ENCODE measurements at regions not wholly inside any gene's neighbourhood (a gene's known extent, or its start where the extent isn't known, plus 50 kb on each side); places are given as distances from the start of the nearest gene placed in this dataset.

- no peaks in the 10 kb centered on the region for H3K27me3 ChIP-seq (ENCODE audit: insufficient read depth, low read length)
- H3K9me3 ChIP-seq (ENCODE audit: insufficient read depth, low read depth, low read length), result no peaks in the 10 kb centered on the region
- no peaks in the 10 kb centered on the region for H3K36me3 ChIP-seq (ENCODE audit: insufficient read depth, low read length)
- no peak overlapping the region for H3K9ac ChIP-seq (ENCODE audit: low read depth, low read length)
- WGBS, result 92% methylated on average over 4 of the region's 5 CpGs
- H3K4me3 ChIP-seq (ENCODE audit: low read length), result no peak overlapping the region
- no peaks in the 10 kb centered on the region for H3K4me1 ChIP-seq (ENCODE audit: insufficient read depth, low read length)
- no peak overlapping the region for H3K27ac ChIP-seq (ENCODE audit: low read depth, low read length)
Observed at GRCh38 chr21:14766241-14766640, 220.1 kb upstream of the SAMSN1 start.

GRCh38 chr21:14763695-14764064 is 217.6 kb upstream of the SAMSN1 start:
- Histone ChIP-seq H3K27me3 (ENCODE audit: insufficient read depth, low read length) (no peaks in the 10 kb centered on the region), H3K27ac (ENCODE audit: low read depth, low read length) (no peak overlapping the region), H3K9ac (ENCODE audit: low read depth, low read length) (no peak overlapping the region), H3K36me3 (ENCODE audit: insufficient read depth, low read length) (no peaks in the 10 kb centered on the region), H3K4me3 (ENCODE audit: low read length) (no peak overlapping the region), H3K4me1 (ENCODE audit: insufficient read depth, low read length) (no peaks in the 10 kb centered on the region), H3K9me3 (ENCODE audit: insufficient read depth, low read depth, low read length) (no peaks in the 10 kb centered on the region)
- 63% methylated on average over 4 of the region's 4 CpGs for WGBS

GRCh38 chr21:14762734-14763694 is 216.9 kb upstream of the SAMSN1 start:
- no peak overlapping the region for H3K4me3 ChIP-seq (ENCODE audit: low read length)

GRCh38 chr21:14762327-14762726 is 216.2 kb upstream of the SAMSN1 start:
- H3K4me3 ChIP-seq (ENCODE audit: low read length), result no peak overlapping the region
- no peak overlapping the region for H3K27ac ChIP-seq (ENCODE audit: low read depth, low read length)
- no peaks in the 10 kb centered on the region for H3K9me3 ChIP-seq (ENCODE audit: insufficient read depth, low read depth, low read length)
- H3K4me1 ChIP-seq (ENCODE audit: insufficient read depth, low read length), result no peaks in the 10 kb centered on the region
- no peaks in the 10 kb centered on the region for H3K27me3 ChIP-seq (ENCODE audit: insufficient read depth, low read length)
- no peak overlapping the region for H3K9ac ChIP-seq (ENCODE audit: low read depth, low read length)
- no peaks in the 10 kb centered on the region for H3K36me3 ChIP-seq (ENCODE audit: insufficient read depth, low read length)
- WGBS, result 100% methylated on average over 1 of the region's 1 CpG

More at GRCh38 chr21:14762734-14763694, 216.9 kb upstream of the SAMSN1 start:
- no peaks in the 10 kb centered on the region for H3K4me1 ChIP-seq (ENCODE audit: insufficient read depth, low read length)
- no peaks in the 10 kb centered on the region for H3K27me3 ChIP-seq (ENCODE audit: insufficient read depth, low read length)
- H3K27ac ChIP-seq (ENCODE audit: low read depth, low read length), result no peak overlapping the region
- no peaks in the 10 kb centered on the region for H3K36me3 ChIP-seq (ENCODE audit: insufficient read depth, low read length)
- H3K9me3 ChIP-seq (ENCODE audit: insufficient read depth, low read depth, low read length), result no peaks in the 10 kb centered on the region
- no peak overlapping the region for H3K9ac ChIP-seq (ENCODE audit: low read depth, low read length)
- WGBS, result 84% methylated on average over 4 of the region's 4 CpGs

GRCh38 chr21:14759285-14759684 is 213.2 kb upstream of the SAMSN1 start:
- Histone ChIP-seq H3K4me3 (ENCODE audit: low read length) (no peak overlapping the region), H3K27me3 (ENCODE audit: insufficient read depth, low read length) (no peaks in the 10 kb centered on the region), H3K27ac (ENCODE audit: low read depth, low read length) (no peak overlapping the region), H3K9me3 (ENCODE audit: insufficient read depth, low read depth, low read length) (no peaks in the 10 kb centered on the region), H3K4me1 (ENCODE audit: insufficient read depth, low read length) (no peaks in the 10 kb centered on the region), H3K36me3 (ENCODE audit: insufficient read depth, low read length) (no peaks in the 10 kb centered on the region), H3K9ac (ENCODE audit: low read depth, low read length) (no peak overlapping the region)

- no peaks in the 10 kb centered on the region for H3K4me1 ChIP-seq (ENCODE audit: insufficient read depth, low read length)
- H3K9me3 ChIP-seq (ENCODE audit: insufficient read depth, low read depth, low read length), result no peaks in the 10 kb centered on the region
- H3K9ac ChIP-seq (ENCODE audit: low read depth, low read length), result no peak overlapping the region
- H3K27me3 ChIP-seq (ENCODE audit: insufficient read depth, low read length), result no peaks in the 10 kb centered on the region
- H3K27ac ChIP-seq (ENCODE audit: low read depth, low read length), result no peak overlapping the region
- H3K36me3 ChIP-seq (ENCODE audit: insufficient read depth, low read length), result no peaks in the 10 kb centered on the region
- H3K4me3 ChIP-seq (ENCODE audit: low read length), result no peak overlapping the region
Observed at GRCh38 chr21:14758849-14759248, 212.7 kb upstream of the SAMSN1 start.

- Histone ChIP-seq H3K4me1 (ENCODE audit: insufficient read depth, low read length) (no peaks in the 10 kb centered on the region), H3K9ac (ENCODE audit: low read depth, low read length) (no peak overlapping the region), H3K27me3 (ENCODE audit: insufficient read depth, low read length) (no peaks in the 10 kb centered on the region), H3K27ac (ENCODE audit: low read depth, low read length) (no peak overlapping the region), H3K9me3 (ENCODE audit: insufficient read depth, low read depth, low read length) (no peaks in the 10 kb centered on the region), H3K4me3 (ENCODE audit: low read length) (no peak overlapping the region), H3K36me3 (ENCODE audit: insufficient read depth, low read length) (no peaks in the 10 kb centered on the region)
- WGBS, result 97% methylated on average over 7 of the region's 7 CpGs
Observed at GRCh38 chr21:14757533-14758327, 211.6 kb upstream of the SAMSN1 start.

- H3K4me1 ChIP-seq (ENCODE audit: insufficient read depth, low read length), result no peaks in the 10 kb centered on the region
- no peak overlapping the region for H3K4me3 ChIP-seq (ENCODE audit: low read length)
- no peaks in the 10 kb centered on the region for H3K9me3 ChIP-seq (ENCODE audit: insufficient read depth, low read depth, low read length)
- no peaks in the 10 kb centered on the region for H3K36me3 ChIP-seq (ENCODE audit: insufficient read depth, low read length)
- WGBS, result no CpG with 5 or more reads among the region's 1 CpG
- no peaks in the 10 kb centered on the region for H3K27me3 ChIP-seq (ENCODE audit: insufficient read depth, low read length)
- H3K9ac ChIP-seq (ENCODE audit: low read depth, low read length), result no peak overlapping the region
- no peak overlapping the region for H3K27ac ChIP-seq (ENCODE audit: low read depth, low read length)
Observed at GRCh38 chr21:14755086-14755485, 209.0 kb upstream of the SAMSN1 start.

GRCh38 chr21:14754682-14755081 is 208.6 kb upstream of the SAMSN1 start:
- Histone ChIP-seq H3K27me3 (ENCODE audit: insufficient read depth, low read length) (no peaks in the 10 kb centered on the region), H3K27ac (ENCODE audit: low read depth, low read length) (no peak overlapping the region), H3K4me3 (ENCODE audit: low read length) (no peak overlapping the region), H3K9me3 (ENCODE audit: insufficient read depth, low read depth, low read length) (no peaks in the 10 kb centered on the region), H3K9ac (ENCODE audit: low read depth, low read length) (no peak overlapping the region), H3K4me1 (ENCODE audit: insufficient read depth, low read length) (no peaks in the 10 kb centered on the region), H3K36me3 (ENCODE audit: insufficient read depth, low read length) (no peaks in the 10 kb centered on the region)
- 83% methylated on average over 1 of the region's 2 CpGs for WGBS

- Histone ChIP-seq H3K9me3 (ENCODE audit: insufficient read depth, low read depth, low read length) (no peaks in the 10 kb centered on the region), H3K4me1 (ENCODE audit: insufficient read depth, low read length) (no peaks in the 10 kb centered on the region), H3K27me3 (ENCODE audit: insufficient read depth, low read length) (no peaks in the 10 kb centered on the region), H3K36me3 (ENCODE audit: insufficient read depth, low read length) (no peaks in the 10 kb centered on the region), H3K9ac (ENCODE audit: low read depth, low read length) (no peak overlapping the region), H3K4me3 (ENCODE audit: low read length) (no peak overlapping the region), H3K27ac (ENCODE audit: low read depth, low read length) (no peak overlapping the region)
- WGBS, result no CpG with 5 or more reads among the region's 1 CpG
Observed at GRCh38 chr21:14754259-14754604, 208.1 kb upstream of the SAMSN1 start.

GRCh38 chr21:14753466-14754258 is 207.5 kb upstream of the SAMSN1 start:
- no peak overlapping the region for H3K9ac ChIP-seq (ENCODE audit: low read depth, low read length)
- no peaks in the 10 kb centered on the region for H3K36me3 ChIP-seq (ENCODE audit: insufficient read depth, low read length)
- H3K9me3 ChIP-seq (ENCODE audit: insufficient read depth, low read depth, low read length), result no peaks in the 10 kb centered on the region
- H3K4me3 ChIP-seq (ENCODE audit: low read length), result no peak overlapping the region
- no peaks in the 10 kb centered on the region for H3K27me3 ChIP-seq (ENCODE audit: insufficient read depth, low read length)
- no peak overlapping the region for H3K27ac ChIP-seq (ENCODE audit: low read depth, low read length)
- 95% methylated on average over 2 of the region's 2 CpGs for WGBS
- H3K4me1 ChIP-seq (ENCODE audit: insufficient read depth, low read length), result no peaks in the 10 kb centered on the region

Measured in HUES64 (cell line).